ENCODE measurements at regions not wholly inside any gene's neighbourhood (a gene's known extent, or its start where the extent isn't known, plus 50 kb on each side); places are given as distances from the start of the nearest gene placed in this dataset.
"Not testable (repeated sequence)": the region's sequence is repeated elsewhere in the genome, so short reads cannot be mapped to it uniquely, and the experiment has no call there.

DNA sequence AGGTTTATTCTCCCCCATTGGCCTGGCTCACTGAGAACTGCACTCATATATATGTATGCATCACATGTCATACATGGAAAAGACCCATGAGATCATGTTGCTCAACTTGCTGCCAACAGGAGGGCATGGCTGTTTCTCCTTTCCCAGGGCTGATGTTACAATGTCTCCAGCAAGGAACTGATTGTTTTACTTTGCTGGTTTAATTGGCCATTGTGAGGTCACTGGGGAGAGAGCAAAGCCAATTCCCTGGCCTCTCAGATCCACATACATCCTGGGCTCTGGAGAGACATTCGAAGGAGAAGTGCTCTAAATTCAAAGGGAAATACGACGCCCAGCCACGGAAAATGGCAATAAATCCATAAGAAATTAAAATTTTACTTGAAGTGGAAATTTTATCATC is 287.8 kb downstream of the WDR11 start (continued):
- TF ChIP-seq ELF1 (IDR thresholded peaks at IDR 0.05; ENCODE audit: borderline replicate concordance, low read depth) (no peak), CEBPB (IDR thresholded peaks at IDR 0.05; ENCODE audit: low read depth) (no peak), JUND (IDR thresholded peaks at IDR 0.05) (no peak), POLR2AphosphoS5 (IDR thresholded peaks at IDR 0.05; ENCODE audit: low read depth, low read length) (no peak), POLR2A (IDR thresholded peaks at IDR 0.05; ENCODE audit: borderline replicate concordance, extremely low read depth, insufficient read depth, insufficient read length) (no peak), EGR1 (IDR thresholded peaks at IDR 0.05; ENCODE audit: low read depth) (no peak), CBX3 (IDR thresholded peaks at IDR 0.05; ENCODE audit: low read depth) (no peak), SP1 (IDR thresholded peaks at IDR 0.05; ENCODE audit: low read depth) (no peak), YY1 (IDR thresholded peaks at IDR 0.05; ENCODE audit: extremely low read depth, insufficient replicate concordance, low read depth, low read length) (no peak)
- TF ChIP-seq, protein P1, sequence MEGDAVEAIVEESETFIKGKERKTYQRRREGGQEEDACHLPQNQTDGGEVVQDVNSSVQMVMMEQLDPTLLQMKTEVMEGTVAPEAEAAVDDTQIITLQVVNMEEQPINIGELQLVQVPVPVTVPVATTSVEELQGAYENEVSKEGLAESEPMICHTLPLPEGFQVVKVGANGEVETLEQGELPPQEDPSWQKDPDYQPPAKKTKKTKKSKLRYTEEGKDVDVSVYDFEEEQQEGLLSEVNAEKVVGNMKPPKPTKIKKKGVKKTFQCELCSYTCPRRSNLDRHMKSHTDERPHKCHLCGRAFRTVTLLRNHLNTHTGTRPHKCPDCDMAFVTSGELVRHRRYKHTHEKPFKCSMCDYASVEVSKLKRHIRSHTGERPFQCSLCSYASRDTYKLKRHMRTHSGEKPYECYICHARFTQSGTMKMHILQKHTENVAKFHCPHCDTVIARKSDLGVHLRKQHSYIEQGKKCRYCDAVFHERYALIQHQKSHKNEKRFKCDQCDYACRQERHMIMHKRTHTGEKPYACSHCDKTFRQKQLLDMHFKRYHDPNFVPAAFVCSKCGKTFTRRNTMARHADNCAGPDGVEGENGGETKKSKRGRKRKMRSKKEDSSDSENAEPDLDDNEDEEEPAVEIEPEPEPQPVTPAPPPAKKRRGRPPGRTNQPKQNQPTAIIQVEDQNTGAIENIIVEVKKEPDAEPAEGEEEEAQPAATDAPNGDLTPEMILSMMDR (IDR thresholded peaks at IDR 0.05 in 2 of 3, conservative IDR thresholded peaks at IDR 0.05 in 1 of 3; ENCODE audit: borderline replicate concordance in 1 of 3, insufficient read depth in 1 of 3, low read depth in 2 of 3, low read length in 2 of 3): no peak

DNA sequence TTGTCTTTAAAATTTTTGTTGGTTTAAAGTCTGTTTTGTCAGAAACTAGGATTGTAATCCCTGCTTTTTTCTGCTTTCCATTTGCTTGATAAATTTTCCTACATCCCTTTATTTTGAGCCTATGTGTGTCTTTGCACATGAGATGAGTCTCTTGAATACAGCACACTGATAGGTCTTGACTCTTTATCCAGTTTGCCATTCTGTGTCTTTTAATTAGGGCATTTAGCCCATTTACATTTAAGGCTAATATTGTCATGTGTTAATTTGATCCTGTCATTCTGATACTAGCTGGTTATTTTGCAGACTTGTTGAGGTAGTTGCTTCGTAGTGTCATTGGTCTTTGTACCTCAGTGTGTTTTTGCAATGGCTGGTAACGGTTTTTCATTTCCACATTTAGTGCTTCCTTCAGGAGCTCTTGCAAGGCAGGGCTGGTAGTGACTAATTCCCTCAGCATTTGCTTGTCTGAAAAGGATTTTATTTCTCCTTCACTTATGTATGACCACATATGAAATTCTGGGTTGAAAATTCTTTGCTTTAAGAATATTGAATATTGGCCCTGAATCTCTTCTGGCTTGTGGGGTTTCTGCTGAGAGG is 294.7 kb downstream of the WDR11 start:
- POLR2A ChIA-PET: not testable (repeated sequence)

More for the DNA sequence above, 294.7 kb downstream of the WDR11 start:
- RAD21 ChIA-PET (ENCODE audit: low non-redundant PET in 1 of 2, low total read pairs in 2 of 2, uncharacterized antibody in 2 of 2, unreplicated experiment in 2 of 2); intact Hi-C loops (cut with micrococcal nuclease); H3K9me3 ChIP-seq (ENCODE audit: control insufficient read depth in 1 of 2, insufficient read depth in 1 of 2, low read depth in 1 of 2, low read length in 2 of 2); H3K9me2 ChIP-seq (ENCODE audit: insufficient read depth); ATAC-seq; BruUV-seq (replicated peaks); H3K27me3 ChIP-seq (ENCODE audit: insufficient read depth, low read length); CTCF ChIA-PET; H3K79me2 ChIP-seq (ENCODE audit: insufficient read depth, low read length); H3K4me3 ChIP-seq (replicated peaks in 1 of 2; ENCODE audit: low read depth in 1 of 2, low read length in 2 of 2); H3K9ac ChIP-seq (ENCODE audit: low read length); H3K27ac ChIP-seq (ENCODE audit: low read depth, low read length); H4K20me1 ChIP-seq (ENCODE audit: insufficient read depth); DNase-seq (ENCODE audit: low read depth, low spot score); H3K36me3 ChIP-seq (ENCODE audit: control insufficient read depth in 1 of 2, insufficient read depth in 2 of 2, low read length in 2 of 2); H2AFZ ChIP-seq (ENCODE audit: low read depth, low read length, poor library complexity, severe bottlenecking); H3K4me2 ChIP-seq (ENCODE audit: low read length); H3K4me1 ChIP-seq (ENCODE audit: control insufficient read depth in 1 of 2, insufficient read depth in 2 of 2, low read length in 2 of 2): not testable (repeated sequence)
